ENCODE measurements at regions not wholly inside any gene's neighbourhood (a gene's known extent, or its start where the extent isn't known, plus 50 kb on each side); places are given as distances from the start of the nearest gene placed in this dataset.

- no peak overlapping the region for H4K5ac ChIP-seq (ENCODE audit: insufficient read length, low read depth, low read length)
- H2BK12ac ChIP-seq (ENCODE audit: low read depth, low read length): no peak overlapping the region
- no peak overlapping the region for H3K23ac ChIP-seq (ENCODE audit: insufficient read length)
- no peak overlapping the region for H3K4me3 ChIP-seq (ENCODE audit: extremely low read depth in 1 of 4, insufficient read depth in 2 of 4, low read depth in 3 of 4, low read length in 4 of 4)
- H3K4me2 ChIP-seq (ENCODE audit: insufficient read depth in 1 of 2, low read depth in 2 of 2, low read length in 2 of 2): no peak overlapping the region
- no peak overlapping the region for H2BK20ac ChIP-seq (ENCODE audit: low read length)
- H2BK120ac ChIP-seq (replicated peaks; ENCODE audit: low read depth, low read length): no peak overlapping the region
- H3K9ac ChIP-seq (replicated peaks in 1 of 4; ENCODE audit: extremely low read depth in 1 of 4, low read depth in 3 of 4, low read length in 3 of 4): no peak overlapping the region
- WGBS, 2 experiments (ENCODE audit: extremely low coverage in 1 of 2, insufficient coverage in 1 of 2, insufficient read length in 1 of 2, insufficient replicate concordance in 2 of 2, low coverage in 1 of 2, low lambda C conversion rate in 2 of 2, missing lambda C conversion rate in 1 of 2): 100% methylated on average over 7 of the region's 7 CpGs; no CpG with 5 or more reads in 1 of the 2 experiments
- H3K27me3 ChIP-seq (replicated peaks in 1 of 4; ENCODE audit: control insufficient read depth in 3 of 4, extremely low read depth in 1 of 4, insufficient read depth in 3 of 4, low read length in 3 of 4): no peaks in the 10 kb centered on the region
- CTCF ChIA-PET (ENCODE audit: partially characterized antibody): no interaction called here
- H4K20me1 ChIP-seq (replicated peaks in 1 of 2; ENCODE audit: control insufficient read depth in 1 of 2, insufficient read depth in 2 of 2, low read length in 2 of 2): no peaks in the 10 kb centered on the region
- H3K18ac ChIP-seq (ENCODE audit: extremely low read depth, low read length): no peak overlapping the region
- no peaks in the 10 kb centered on the region for H3K36me3 ChIP-seq (ENCODE audit: control insufficient read depth in 2 of 4, insufficient read depth in 4 of 4, low read length in 3 of 4)
- no peak overlapping the region for H2BK5ac ChIP-seq (ENCODE audit: low read depth, low read length)
- H2BK15ac ChIP-seq (ENCODE audit: low read length): no peak overlapping the region
- POLR2A ChIA-PET (ENCODE audit: partially characterized antibody): no interaction called here
- H3K79me2 ChIP-seq (ENCODE audit: control insufficient read depth in 1 of 2, insufficient read depth in 2 of 2, low read length in 2 of 2): no peaks in the 10 kb centered on the region
- TF ChIP-seq JUND (IDR thresholded peaks at IDR 0.05; ENCODE audit: low read length): no peak
- no peaks in the 10 kb centered on the region for H3K23me2 ChIP-seq (ENCODE audit: low read depth, low read length)
- H4K91ac ChIP-seq (replicated peaks; ENCODE audit: insufficient read length, low read length): no peak overlapping the region
- H3K4ac ChIP-seq (replicated peaks; ENCODE audit: insufficient read length, low read depth, low read length): no peak overlapping the region
- H3K27ac ChIP-seq (ENCODE audit: low read depth, low read length): no peak overlapping the region
- H3K56ac ChIP-seq (replicated peaks; ENCODE audit: insufficient read length, low read depth, low read length): no peak overlapping the region
- FAIRE-seq (no peak), DNase-seq (ENCODE audit: low read depth in 1 of 2, low spot score in 2 of 2) (no peak)
- H2AFZ ChIP-seq (ENCODE audit: low read length): no peak overlapping the region
- H2AK5ac ChIP-seq (ENCODE audit: low read depth, low read length): no peak overlapping the region
- no peaks in the 10 kb centered on the region for H3K4me1 ChIP-seq (replicated peaks in 1 of 4; ENCODE audit: control insufficient read depth in 3 of 4, insufficient read depth in 4 of 4, low read length in 3 of 4)
- H3K9me3 ChIP-seq (ENCODE audit: insufficient read depth in 2 of 2, low read depth in 1 of 2, low read length in 1 of 2): no peaks in the 10 kb centered on the region
- no peak overlapping the region for H4K8ac ChIP-seq (ENCODE audit: extremely low read depth, insufficient read depth, low read length)
- no peaks in the 10 kb centered on the region for H3K79me1 ChIP-seq (ENCODE audit: low read depth, low read length)
- H3K14ac ChIP-seq (ENCODE audit: insufficient read length): no peak overlapping the region
These were observed 179.5 kb upstream of the TBL1X start for GRCh38 chrX:9285342-9285771.
